Naive thymus-derived CD8-positive, alpha-beta T cell (primary cell): ENCODE measurements at regions not wholly inside any gene's neighbourhood (a gene's known extent, or its start where the extent isn't known, plus 50 kb on each side); places are given as distances from the start of the nearest gene placed in this dataset.
"Not testable (repeated sequence)": the region's sequence is repeated elsewhere in the genome, so short reads cannot be mapped to it uniquely, and the experiment has no call there.

Experiments used
- ATAC-seq, 2 donors: fragments of 150-1000 bp; cut with Tn5 transposase in 1 of 2; sonication (Bioruptor Pico), chemical (Tn5 transposase) in 1 of 2; 1 replicate in 1 of 2; 2 replicates in 1 of 2; pipeline ENCODE4 v1.10.0; 2021; ENCODE audit warnings: mild to moderate bottlenecking in 2 of 2, moderate library complexity in 2 of 2
- POLR2A ChIA-PET: fragments of 350-600 bp; sonication (Branson Sonifier 250); formaldehyde crosslinking; loops from one replicate; lab custom pipeline; 2021; ENCODE audit warnings: antibody characterized with exemption; lab: Charles Lee
- DNase-seq, 10 donors: peaks; one replicate each; pipeline versions ENCODE4 v3.0.0 to v3.0.0-alpha.2; 2020 to 2022
- H3K27ac Mint-ChIP-seq, 10 donors: one replicate each; pipeline ENCODE4 v1.8.0; 2020 to 2022; ENCODE audit warnings: mild to moderate bottlenecking in 10 of 10, mixed read lengths in 10 of 10, moderate library complexity in 4 of 10, inconsistent platforms in 1 of 10
- H3K27me3 Mint-ChIP-seq, 5 donors: one replicate each; pipeline ENCODE4 v1.8.0; 2021 to 2022; ENCODE audit warnings: mixed read lengths in 5 of 5
- H3K36me3 Mint-ChIP-seq, 3 donors: one replicate each; pipeline ENCODE4 v1.8.0; 2020 to 2022; ENCODE audit warnings: mixed read lengths in 3 of 3, mild to moderate bottlenecking in 2 of 3, inconsistent platforms in 1 of 3
- H3K4me1 Mint-ChIP-seq, 4 donors: one replicate each; pipeline ENCODE4 v1.8.0; 2021 to 2022; ENCODE audit warnings: mixed read lengths in 4 of 4
- H3K4me3 Mint-ChIP-seq, 10 donors: one replicate each; pipeline ENCODE4 v1.8.0; 2020 to 2022; ENCODE audit warnings: mild to moderate bottlenecking in 10 of 10, mixed read lengths in 10 of 10, moderate library complexity in 6 of 10, inconsistent platforms in 1 of 10
- H3K9me3 Mint-ChIP-seq, 9 donors: one replicate each; pipeline ENCODE4 v1.8.0; 2020 to 2022; ENCODE audit warnings: mixed read lengths in 9 of 9, mild to moderate bottlenecking in 3 of 9, inconsistent platforms in 1 of 9, moderate library complexity in 1 of 9

DNA sequence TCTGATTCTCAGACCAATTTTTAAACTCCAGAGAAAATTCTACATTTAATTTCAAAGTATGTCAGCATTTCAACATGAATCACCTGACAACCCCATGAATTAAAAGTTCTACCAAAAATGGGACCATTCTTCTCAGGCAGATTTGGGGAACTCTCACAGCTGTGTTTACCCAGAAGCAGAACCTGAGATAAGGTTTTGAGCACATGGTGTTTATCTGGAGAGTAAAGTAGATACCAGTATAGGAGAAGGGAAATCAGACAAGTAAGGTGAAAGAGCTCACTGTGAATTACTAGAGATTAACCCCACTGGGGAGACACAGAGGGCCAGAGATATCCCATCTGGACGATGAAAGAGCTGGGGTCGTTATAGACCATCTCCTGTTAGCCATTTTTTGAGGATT is 729.1 kb downstream of the DNAH5 start:
- Mint-ChIP-seq H3K27ac (no peak overlapping the region), H3K4me3 (no peak overlapping the region), H3K27me3 (no peaks in the 10 kb centered on the region), H3K36me3 (no peaks in the 10 kb centered on the region), H3K4me1 (no peaks in the 10 kb centered on the region), H3K9me3 (peaks cover 0 to 30% (median 6%) of the 10 kb centered on the region in 9 donors)
- no peak for ATAC-seq
- POLR2A ChIA-PET, result no interaction called here
- no peak for DNase-seq

DNA sequence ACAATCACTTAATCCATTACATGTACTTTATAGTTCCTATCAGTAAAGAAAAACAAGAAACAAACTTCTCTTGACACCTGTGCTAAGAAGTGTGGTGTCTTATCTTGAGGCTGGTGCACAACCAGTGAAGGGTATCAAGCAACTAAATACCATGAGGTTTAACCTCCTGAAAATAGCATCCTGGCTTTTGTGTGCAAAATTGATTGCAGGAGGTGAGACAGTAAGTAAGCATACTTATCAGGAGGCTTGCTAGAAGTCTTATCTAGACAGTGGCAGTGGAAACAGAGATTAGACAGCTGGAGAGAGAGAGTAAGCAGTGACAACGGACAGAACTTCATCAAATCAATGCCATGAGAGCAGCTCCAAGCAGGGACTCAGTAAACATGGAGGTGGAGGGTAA is 730.3 kb downstream of the DNAH5 start:
- H3K36me3 Mint-ChIP-seq, result peaks cover 0 to 3% (median 0%) of the 10 kb centered on the region in 3 donors
- DNase-seq (no peak), ATAC-seq (no peak)
- H3K27ac Mint-ChIP-seq, result no peak overlapping the region
- peaks cover 0 to 26% (median 8%) of the 10 kb centered on the region in 9 donors for H3K9me3 Mint-ChIP-seq
- POLR2A ChIA-PET, result no interaction called here
- no peaks in the 10 kb centered on the region for H3K27me3 Mint-ChIP-seq
- H3K4me1 Mint-ChIP-seq, result no peaks in the 10 kb centered on the region
- no peak overlapping the region for H3K4me3 Mint-ChIP-seq

DNA sequence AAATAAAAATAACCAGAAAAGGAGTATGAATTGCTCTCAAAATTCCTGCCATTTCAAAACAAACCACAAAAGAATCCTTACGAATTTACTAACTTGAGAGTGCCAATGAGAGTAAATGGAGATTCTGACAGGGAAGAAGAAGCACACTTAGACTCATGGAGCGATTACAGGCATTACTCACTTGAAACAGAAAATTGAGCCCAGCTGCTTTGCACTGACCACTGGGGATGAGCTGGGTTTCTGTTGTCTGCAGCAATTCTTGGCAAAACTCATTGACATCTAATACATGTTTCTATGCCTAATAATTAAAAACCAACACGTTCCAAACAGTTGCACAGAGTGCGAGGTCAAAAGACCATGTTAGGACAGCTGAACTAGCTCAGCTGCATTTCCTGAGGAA is 731.6 kb downstream of the DNAH5 start:
- Mint-ChIP-seq H3K36me3 (peaks cover 0 to 4% (median 0%) of the 10 kb centered on the region in 3 donors), H3K27ac (no peak overlapping the region), H3K27me3 (no peaks in the 10 kb centered on the region), H3K9me3 (peaks cover 0 to 22% (median 10%) of the 10 kb centered on the region in 9 donors), H3K4me1 (no peaks in the 10 kb centered on the region), H3K4me3 (no peak overlapping the region)
- ATAC-seq (no peak), DNase-seq (no peak)
- POLR2A ChIA-PET, result no interaction called here

DNA sequence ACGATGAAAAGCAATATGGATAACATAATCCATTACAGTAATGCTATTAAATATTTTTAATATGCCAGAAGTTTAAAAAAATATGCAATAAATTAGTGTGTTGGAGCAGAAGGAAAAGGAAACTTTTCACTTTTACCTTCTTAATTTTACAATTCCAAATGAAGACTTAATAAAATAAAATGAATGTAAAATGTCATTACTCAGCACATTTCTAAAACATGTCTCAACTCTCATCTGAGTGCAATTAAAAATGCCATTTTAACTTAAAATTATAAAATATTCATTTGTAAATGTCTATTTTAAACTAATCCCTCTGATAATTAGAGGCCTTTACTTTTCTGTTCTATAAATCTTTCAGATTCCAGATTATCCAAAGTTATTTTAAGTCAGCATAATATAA is 733.4 kb downstream of the DNAH5 start:
- Mint-ChIP-seq H3K27ac (no peak overlapping the region), H3K27me3 (no peaks in the 10 kb centered on the region), H3K9me3 (peaks cover 0 to 32% (median 11%) of the 10 kb centered on the region in 9 donors), H3K4me3 (no peak overlapping the region), H3K4me1 (no peaks in the 10 kb centered on the region), H3K36me3 (peaks cover 0 to 4% (median 0%) of the 10 kb centered on the region in 3 donors)
- ATAC-seq (no peak), DNase-seq (no peak)
- POLR2A ChIA-PET, result no interaction called here

DNA sequence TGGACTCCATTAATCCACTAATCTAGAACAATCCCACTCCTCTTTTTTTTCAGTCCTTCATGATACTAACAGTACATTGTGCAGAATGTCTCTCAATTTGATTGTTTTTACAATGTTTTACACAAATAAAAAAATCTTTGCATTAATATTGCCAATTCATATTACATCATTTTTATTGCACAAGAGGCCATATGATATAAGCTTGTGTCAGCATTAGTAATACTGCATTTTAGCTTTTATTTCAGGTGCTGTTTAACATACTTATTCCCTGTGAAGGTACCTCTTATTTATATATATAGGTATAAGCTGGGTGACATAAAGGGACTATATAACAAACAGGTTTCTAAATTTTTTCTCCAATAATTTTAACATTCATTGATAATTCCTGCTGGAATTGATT is 737.4 kb downstream of the DNAH5 start:
- peaks cover 5 to 31% (median 8%) of the 10 kb centered on the region in 9 donors for H3K9me3 Mint-ChIP-seq
- H3K27me3 Mint-ChIP-seq, result no peaks in the 10 kb centered on the region
- no peak for ATAC-seq
- no peak overlapping the region for H3K4me3 Mint-ChIP-seq
- H3K36me3 Mint-ChIP-seq, result peaks cover 0 to 4% (median 0%) of the 10 kb centered on the region in 3 donors
- H3K27ac Mint-ChIP-seq, result no peak overlapping the region
- H3K4me1 Mint-ChIP-seq, result no peaks in the 10 kb centered on the region
- DNase-seq, result no peak
- POLR2A ChIA-PET, result no interaction called here

DNA sequence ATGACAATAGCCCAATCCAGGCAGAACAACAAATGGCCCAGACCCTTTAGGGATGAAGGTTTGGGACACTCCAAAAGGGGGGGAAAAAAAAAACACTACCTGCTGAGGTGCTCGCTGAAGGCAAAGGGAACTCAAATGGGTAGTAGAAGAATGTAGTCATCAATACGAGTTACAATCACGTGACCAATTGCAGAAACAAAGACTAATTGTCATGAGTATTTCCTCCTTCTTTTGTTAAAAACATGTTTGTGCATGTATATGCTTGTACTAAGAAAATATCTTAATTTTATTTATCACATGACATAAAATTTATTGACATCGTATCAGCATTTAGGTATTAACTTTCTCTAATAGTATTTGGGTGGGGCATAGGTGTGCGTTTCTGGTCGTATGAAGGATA is 743.5 kb downstream of the DNAH5 start:
- no peaks in the 10 kb centered on the region for H3K36me3 Mint-ChIP-seq
- H3K27me3 Mint-ChIP-seq, result no peaks in the 10 kb centered on the region
- H3K9me3 Mint-ChIP-seq, result peaks cover 0 to 40% (median 14%) of the 10 kb centered on the region in 9 donors
- no peaks in the 10 kb centered on the region for H3K4me1 Mint-ChIP-seq
- no peak overlapping the region for H3K27ac Mint-ChIP-seq
- ATAC-seq (no peak), DNase-seq (no peak)
- POLR2A ChIA-PET, result no interaction called here
- no peak overlapping the region for H3K4me3 Mint-ChIP-seq

DNA sequence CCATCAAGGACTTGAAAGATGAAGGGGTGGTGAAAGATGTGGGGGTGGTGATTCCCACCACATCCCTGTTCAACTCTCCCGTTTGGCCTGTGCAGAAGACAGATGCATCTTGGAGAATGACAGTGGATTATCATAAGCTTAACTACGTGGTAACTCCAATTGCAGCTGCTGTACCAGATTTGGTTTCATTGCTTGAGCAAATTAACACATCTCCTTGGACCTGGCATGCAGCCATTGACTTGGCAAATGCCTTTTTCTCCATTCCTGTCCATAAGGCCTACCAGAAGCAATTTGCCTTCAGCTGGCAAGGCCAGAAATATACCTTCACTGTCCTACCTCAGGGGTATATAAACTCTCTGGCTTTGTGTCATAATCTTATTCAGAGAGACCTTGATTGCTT is 746.3 kb downstream of the DNAH5 start:
- H3K27me3 Mint-ChIP-seq, ATAC-seq, H3K4me3 Mint-ChIP-seq, H3K4me1 Mint-ChIP-seq, POLR2A ChIA-PET, H3K27ac Mint-ChIP-seq, H3K36me3 Mint-ChIP-seq, DNase-seq: not testable (repeated sequence)
- H3K9me3 Mint-ChIP-seq, result peaks cover 0 to 35% (median 12%) of the 10 kb centered on the region in 9 donors

DNA sequence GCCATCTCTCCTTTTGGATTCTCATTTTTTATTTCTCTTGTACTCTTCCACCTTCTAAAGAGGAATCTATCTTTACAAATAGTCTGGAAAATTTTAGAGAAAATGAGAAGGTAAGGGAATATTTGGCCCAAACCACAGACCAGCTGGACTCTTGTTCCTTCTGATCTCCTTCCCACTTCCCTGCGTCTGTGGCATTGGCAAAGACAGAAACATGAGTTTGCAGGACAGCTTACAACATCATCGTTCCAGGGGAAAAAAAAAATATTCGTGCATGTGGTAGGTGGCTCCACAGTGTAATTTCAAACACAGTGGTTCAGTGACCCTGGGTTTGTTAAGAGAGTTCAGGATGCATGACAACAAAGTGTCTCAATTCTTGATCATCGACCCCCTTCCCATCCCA is 755.0 kb downstream of the DNAH5 start:
- POLR2A ChIA-PET, result no interaction called here
- H3K36me3 Mint-ChIP-seq, result no peaks in the 10 kb centered on the region
- no peak overlapping the region for H3K4me3 Mint-ChIP-seq
- no peak for ATAC-seq
- H3K27me3 Mint-ChIP-seq, result no peaks in the 10 kb centered on the region
- DNase-seq, result no peak
- H3K9me3 Mint-ChIP-seq, result peaks cover 0 to 26% (median 6%) of the 10 kb centered on the region in 9 donors
- no peaks in the 10 kb centered on the region for H3K4me1 Mint-ChIP-seq
- no peak overlapping the region for H3K27ac Mint-ChIP-seq

DNA sequence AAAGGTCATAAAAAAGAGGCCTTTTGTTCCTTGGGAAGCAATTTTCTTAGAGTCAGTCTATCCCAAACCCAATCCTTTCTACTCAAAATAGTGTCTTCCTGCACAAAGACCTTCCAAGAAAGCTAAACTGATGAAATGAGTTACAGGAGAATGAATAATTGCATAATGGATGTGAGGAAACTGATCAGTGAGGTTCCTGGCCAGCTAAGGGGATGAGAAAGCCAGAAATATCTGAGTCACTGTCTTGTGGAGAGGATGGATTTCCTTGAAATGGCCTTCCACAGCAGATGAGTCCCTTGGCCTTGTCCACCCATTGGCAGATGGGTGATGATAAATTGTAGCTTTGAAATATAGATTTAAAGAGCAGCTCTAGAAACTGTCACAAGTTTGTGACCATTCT is 756.1 kb downstream of the DNAH5 start:
- no peaks in the 10 kb centered on the region for H3K27me3 Mint-ChIP-seq
- no peak overlapping the region for H3K27ac Mint-ChIP-seq
- ATAC-seq (no peak), DNase-seq (no peak)
- no peaks in the 10 kb centered on the region for H3K36me3 Mint-ChIP-seq
- POLR2A ChIA-PET, result no interaction called here
- no peaks in the 10 kb centered on the region for H3K4me1 Mint-ChIP-seq
- H3K4me3 Mint-ChIP-seq, result no peak overlapping the region
- H3K9me3 Mint-ChIP-seq, result peaks cover 0 to 26% (median 6%) of the 10 kb centered on the region in 9 donors

DNA sequence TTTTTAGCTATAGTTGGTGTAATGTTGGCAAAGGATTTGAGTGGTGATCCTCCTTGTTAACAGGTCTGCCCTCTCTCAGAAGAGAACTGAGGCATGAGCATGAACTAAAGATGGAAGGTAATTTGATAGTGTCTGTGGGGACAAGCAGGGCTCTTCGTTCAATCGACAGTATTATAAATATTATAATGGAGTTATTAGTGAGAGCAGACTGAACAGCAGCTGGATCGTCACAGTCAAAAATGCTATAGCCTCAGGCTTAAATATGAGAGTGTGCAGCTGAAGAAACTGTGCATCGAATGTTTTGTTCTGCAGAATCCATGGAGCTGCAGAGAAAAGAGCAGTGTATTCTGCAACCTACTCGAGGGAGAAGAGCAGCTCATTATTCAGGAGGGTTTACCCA is 757.3 kb downstream of the DNAH5 start:
- DNase-seq (no peak), ATAC-seq (no peak)
- peaks cover 0 to 33% (median 8%) of the 10 kb centered on the region in 9 donors for H3K9me3 Mint-ChIP-seq
- POLR2A ChIA-PET, result no interaction called here
- H3K27ac Mint-ChIP-seq, result no peak overlapping the region
- H3K36me3 Mint-ChIP-seq, result peaks cover 0 to 9% (median 0%) of the 10 kb centered on the region in 3 donors
- no peaks in the 10 kb centered on the region for H3K27me3 Mint-ChIP-seq
- H3K4me1 Mint-ChIP-seq, result no peaks in the 10 kb centered on the region
- no peak overlapping the region for H3K4me3 Mint-ChIP-seq

DNA sequence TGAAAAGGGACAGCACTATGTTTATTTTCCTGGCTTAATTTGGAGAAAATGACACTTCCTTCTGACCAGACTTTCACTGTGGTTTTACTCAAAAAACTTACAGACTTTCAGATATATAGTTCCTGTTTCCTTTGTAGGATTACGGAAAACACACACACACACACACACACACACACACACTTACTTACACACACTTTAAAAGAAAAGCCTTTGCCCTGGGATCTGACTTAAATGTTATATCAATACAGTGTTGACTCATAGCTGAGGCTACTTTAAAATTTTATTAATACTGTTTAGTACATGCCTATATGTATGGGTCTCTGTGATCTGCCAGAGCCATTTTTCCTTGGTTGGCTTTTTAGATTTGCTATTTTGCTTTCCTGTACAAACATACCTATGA is 758.3 kb downstream of the DNAH5 start:
- POLR2A ChIA-PET, result no interaction called here
- Mint-ChIP-seq H3K27ac (no peak overlapping the region), H3K27me3 (no peaks in the 10 kb centered on the region), H3K9me3 (peaks cover 0 to 36% (median 7%) of the 10 kb centered on the region in 9 donors), H3K4me1 (no peaks in the 10 kb centered on the region), H3K4me3 (no peak overlapping the region), H3K36me3 (peaks cover 0 to 10% (median 0%) of the 10 kb centered on the region in 3 donors)
- no peak for ATAC-seq
- DNase-seq, result no peak

DNA sequence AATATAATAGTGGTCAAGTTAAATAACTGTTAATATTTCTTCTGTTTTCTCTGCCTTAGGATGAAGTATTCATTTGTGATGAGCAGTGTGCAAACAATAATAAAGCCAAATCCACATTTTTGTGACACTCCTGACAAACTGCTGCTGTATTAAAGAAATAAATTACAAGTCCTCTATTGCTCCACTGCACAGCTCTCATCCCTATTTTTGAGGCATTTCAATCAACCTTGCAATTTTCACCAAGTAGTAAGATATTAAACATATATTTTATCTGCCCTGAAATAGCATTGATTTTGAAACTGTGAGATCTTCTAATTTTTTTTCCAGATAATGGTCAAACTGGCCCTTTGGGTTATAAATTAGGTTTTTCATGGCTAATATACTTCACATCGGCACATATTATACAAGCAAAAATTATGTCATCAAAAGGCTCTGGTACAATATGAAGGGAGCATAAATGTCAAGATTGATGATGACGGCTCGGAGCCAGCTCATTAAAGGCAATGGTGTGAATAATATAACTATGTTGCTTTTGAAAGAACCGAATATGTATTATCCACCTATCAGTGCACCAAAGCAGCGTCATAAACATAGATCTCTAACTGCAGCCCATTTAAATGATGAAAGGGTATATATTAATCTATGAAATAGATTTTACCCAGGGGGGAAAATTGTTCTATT is 764.9 kb downstream of the DNAH5 start:
- no peak for DNase-seq
- POLR2A ChIA-PET, result no interaction called here
- no peak overlapping the region for H3K27ac Mint-ChIP-seq

DNA sequence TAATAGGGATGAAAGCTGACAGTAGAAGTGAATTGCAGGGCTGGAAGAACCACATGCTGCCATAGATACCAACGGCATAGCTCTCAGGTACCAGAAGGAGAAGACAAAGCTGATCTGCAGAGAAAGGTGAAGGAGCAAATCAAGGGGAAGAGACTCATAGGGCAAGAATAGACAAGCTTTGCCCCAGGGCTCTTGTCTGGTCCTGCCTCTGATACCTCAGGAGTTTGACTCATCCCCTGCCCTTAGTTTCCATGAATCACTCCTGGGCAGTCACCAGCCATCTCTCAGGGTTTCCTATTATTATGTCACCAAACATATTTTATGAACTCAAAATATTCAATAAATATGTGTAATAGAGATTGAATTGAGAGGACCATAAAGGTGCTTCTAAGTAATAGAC is 800.9 kb downstream of the DNAH5 start:
- H3K4me1 Mint-ChIP-seq, result no peaks in the 10 kb centered on the region
- POLR2A ChIA-PET, result no interaction called here
- DNase-seq, result no peak
- no peak overlapping the region for H3K4me3 Mint-ChIP-seq
- H3K36me3 Mint-ChIP-seq, result no peaks in the 10 kb centered on the region
- no peak overlapping the region for H3K27ac Mint-ChIP-seq
- no peak for ATAC-seq
- no peaks in the 10 kb centered on the region for H3K27me3 Mint-ChIP-seq
- peaks cover 0 to 23% (median 9%) of the 10 kb centered on the region in 9 donors for H3K9me3 Mint-ChIP-seq

More for the DNA sequence above, 764.9 kb downstream of the DNAH5 start:
- no peak for ATAC-seq
- no peak overlapping the region for H3K4me3 Mint-ChIP-seq
- peaks cover 0 to 10% (median 0%) of the 10 kb centered on the region in 3 donors for H3K36me3 Mint-ChIP-seq
- peaks cover 0 to 26% (median 5%) of the 10 kb centered on the region in 9 donors for H3K9me3 Mint-ChIP-seq
- H3K4me1 Mint-ChIP-seq, result no peaks in the 10 kb centered on the region
- no peaks in the 10 kb centered on the region for H3K27me3 Mint-ChIP-seq

DNA sequence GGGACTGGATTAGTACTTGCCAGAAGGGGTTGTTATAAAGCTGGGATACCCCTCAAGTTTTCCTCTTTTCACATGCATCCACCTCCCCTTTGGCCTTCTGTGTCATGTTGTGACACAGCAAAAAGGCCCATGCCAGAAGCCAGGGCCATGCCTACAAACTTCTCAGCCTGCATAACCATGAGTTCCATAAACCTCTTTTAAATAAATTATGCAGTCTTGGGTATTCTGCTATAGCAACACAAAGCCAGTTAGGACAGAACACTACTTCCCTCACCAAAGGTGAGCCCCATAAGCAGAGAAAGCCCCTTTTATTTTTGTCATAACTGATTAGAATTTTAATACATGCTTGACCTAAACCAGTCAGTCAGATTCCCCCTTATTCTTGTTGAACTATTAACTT is 801.3 kb downstream of the DNAH5 start:
- Mint-ChIP-seq H3K4me3 (no peak overlapping the region), H3K36me3 (no peaks in the 10 kb centered on the region), H3K9me3 (peaks cover 0 to 24% (median 9%) of the 10 kb centered on the region in 9 donors), H3K27me3 (no peaks in the 10 kb centered on the region), H3K27ac (no peak overlapping the region), H3K4me1 (no peaks in the 10 kb centered on the region)
- POLR2A ChIA-PET, result no interaction called here
- DNase-seq (no peak), ATAC-seq (no peak)
